CD4-positive, alpha-beta T cell treated with Interferon gamma for 1 hour (primary cell): ENCODE measurements at regions not wholly inside any gene's neighbourhood (a gene's known extent, or its start where the extent isn't known, plus 50 kb on each side); places are given as distances from the start of the nearest gene placed in this dataset.
"Not testable (repeated sequence)": the region's sequence is repeated elsewhere in the genome, so short reads cannot be mapped to it uniquely, and the experiment has no call there.

Experiments
- DNase-seq: peaks from one replicate; pipeline ENCODE4 v3.0.0-alpha.2; 2020

DNA sequence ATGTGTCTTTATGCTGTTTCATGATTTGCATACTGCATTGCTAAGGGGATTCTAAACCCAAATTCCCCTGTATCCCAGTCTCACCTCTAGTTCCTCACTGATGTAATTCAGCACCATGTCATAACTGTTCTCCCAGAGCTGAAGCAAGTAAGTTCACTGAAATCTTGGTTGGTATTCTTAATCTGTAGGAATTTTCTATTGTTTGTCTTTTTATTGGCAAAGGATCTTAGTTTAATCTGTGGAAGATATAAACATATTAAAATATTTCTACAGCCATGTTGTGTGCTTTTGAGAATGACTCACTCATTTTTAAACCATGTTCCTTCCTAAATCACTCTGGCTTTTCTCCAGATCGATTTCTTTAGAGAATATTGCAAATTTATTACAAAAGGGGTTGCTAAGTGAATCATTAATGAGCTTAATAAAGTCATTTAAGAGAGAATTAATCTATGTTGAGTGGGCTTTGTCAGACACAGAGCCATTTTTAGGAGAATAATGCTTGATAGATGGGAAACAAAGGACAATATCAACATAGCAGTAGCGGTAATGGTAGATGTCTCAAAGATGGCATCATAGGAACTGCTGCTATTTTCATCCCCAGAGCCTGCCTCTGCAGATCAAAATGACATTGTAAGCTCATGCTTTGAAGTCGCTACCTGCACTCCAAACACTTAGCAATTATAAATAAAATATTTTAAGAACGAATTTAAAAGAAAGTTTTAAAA is 110.0 kb downstream of the ENC1 start:
- DNase-seq, result no peak

DNA sequence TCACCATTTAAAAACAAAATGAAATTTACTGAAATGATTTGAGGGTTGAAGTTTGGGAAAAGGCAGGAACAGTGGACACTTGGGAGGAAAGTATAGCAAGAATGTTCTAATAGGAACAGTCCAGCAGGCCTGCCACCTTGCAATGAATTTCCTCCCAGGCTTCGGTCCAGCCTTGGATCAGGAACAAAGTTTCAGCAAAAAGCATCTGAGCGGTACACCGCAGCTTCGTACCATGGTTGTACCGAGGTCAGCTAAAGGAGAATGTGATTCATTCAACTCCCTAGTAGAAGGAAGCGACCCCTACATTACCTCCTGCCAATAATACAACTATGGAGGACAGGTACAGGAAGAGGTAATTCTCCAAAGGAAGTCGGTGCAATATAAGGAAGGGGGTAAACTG is 111.4 kb downstream of the ENC1 start:
- DNase-seq, result no peak

GRCh38 chr5:74526111-74526510 is 114.4 kb downstream of the ENC1 start:
- DNase-seq, result no peak

DNA sequence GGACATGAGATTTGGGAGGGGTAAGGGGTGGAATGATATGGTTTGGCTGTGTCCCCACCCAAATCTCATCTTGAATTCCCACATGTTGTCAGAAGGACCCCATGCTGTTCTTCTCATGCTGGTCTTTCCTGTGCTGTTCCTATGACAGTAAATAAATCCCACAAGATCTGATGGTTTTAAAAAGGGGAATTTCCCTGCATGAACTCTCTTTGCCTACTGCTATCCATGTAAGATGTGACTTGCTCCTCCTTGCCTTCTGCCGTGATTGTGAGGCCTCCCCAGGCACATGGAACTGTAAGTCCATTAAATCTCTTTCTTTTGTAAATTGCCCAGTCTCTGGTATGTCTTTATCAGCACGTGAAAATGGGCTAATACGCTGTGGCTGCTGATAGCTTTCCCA is 115.8 kb downstream of the ENC1 start:
- not testable (repeated sequence) for DNase-seq

DNA sequence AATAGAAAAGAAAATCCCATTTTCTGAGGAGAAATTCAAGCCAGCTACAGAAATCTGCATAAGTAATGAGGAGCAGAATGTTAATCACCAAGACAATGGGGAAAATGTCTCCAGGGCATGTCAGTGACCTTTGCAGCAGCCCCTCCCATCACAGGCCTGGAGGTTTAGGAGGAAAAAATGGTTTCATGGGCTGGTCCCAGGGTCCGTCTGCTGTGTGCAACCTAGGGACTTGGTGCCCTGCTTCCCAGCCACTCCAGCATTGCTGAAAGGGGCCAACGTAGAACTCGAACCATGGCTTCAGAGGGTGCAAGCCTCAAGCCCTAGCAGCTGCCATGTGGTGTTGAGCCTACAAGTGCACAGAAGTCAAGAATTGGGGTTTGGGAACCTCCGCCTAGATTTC is 116.8 kb downstream of the ENC1 start:
- DNase-seq, result not testable (repeated sequence)

DNA sequence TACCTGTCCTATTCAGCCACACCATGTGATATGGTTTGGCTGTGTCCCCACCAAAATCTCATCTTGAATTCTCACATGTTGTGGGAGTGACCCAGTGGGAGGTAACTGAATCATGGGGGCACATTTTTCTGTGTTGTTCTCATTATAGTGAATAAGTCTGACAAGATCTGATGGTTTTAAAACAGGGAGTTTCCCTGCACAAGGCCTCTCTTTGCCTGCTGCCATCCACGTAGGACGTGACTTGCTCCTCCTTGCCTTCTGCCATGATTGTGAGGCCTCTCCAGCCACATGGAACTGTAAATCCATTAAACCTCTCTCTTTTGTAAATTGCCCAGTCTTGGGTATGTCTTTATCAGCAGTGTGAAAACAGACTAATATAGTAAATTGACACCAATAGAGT is 117.7 kb downstream of the ENC1 start:
- not testable (repeated sequence) for DNase-seq

DNA sequence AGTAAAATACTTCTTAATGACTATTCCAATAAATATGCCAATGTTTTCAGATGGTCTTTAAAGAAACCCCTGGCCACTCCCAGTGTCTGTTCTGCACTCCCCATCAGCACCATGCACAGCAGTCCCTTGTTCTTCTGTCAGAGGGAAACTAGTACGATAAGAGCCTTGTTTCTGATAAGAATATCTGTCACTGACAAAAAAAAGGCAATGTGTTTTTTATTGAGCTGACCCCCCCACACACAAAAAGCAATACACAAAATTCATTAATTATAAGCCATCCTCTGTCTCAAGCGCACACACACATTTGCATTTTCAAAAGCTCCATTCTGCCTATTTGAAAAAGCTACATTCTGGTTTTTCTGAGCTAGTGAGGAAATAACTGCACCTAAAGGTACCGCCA is 119.1 kb downstream of the ENC1 start:
- DNase-seq, result no peak

- DNase-seq, result no peak
Observed at GRCh38 chr5:74519679-74520078, 120.8 kb downstream of the ENC1 start.

GRCh38 chr5:74519161-74519571 is 121.4 kb downstream of the ENC1 start:
- DNase-seq, result no peak

DNA sequence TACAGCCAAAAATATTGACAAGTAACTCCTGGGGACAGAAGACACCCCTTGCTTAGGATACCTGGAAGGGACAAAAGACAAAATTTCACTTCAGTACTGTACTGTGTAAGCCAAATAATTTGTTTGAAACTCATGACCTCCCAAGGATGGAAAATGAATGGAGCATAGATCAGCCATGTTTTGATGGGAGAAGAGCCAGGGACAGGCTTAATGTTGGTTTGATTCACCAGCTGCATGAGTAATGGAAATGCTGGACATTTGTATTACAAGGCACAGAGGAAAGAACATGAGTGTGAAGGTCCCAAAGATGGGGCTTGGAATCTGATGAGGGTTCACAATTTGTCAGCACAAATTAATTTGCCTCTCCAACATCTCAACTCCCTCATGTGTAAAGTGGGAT is 122.8 kb downstream of the ENC1 start:
- DNase-seq, result no peak

GRCh38 chr5:74516211-74516636 is 124.3 kb downstream of the ENC1 start:
- no peak for DNase-seq

DNA sequence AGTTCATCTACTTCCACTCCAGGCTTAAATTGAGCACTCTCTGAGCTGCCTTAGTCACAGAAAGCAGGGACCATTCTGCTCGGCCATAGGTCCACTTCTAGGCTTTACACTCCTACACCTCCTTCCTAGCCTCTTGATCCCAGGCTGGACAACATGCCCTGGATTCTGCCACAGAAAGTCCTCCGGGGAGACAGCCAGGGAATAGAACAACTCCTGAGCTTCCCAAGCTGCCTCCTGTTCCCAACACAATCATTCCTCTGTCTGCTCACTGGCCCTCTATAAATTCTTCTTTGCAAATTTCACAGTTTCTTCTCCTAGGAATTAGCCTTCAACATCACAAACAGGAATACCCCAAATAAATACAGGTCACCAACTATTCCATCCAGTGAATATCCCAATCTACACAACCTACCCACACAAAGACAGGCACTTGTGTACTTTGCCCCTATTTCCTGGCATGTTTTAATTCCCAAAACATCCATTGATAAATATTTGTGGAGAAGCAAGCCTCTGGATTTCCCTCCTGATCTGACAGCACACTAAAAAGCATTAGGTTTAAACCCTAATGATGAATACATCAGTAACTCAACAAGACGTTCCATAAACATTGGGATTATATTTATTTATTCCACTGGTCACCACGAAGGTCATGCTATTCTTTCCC is 125.5 kb downstream of the ENC1 start:
- DNase-seq, result no peak

- DNase-seq, result not testable (repeated sequence)
Observed at GRCh38 chr5:74511770-74512169, 128.8 kb downstream of the ENC1 start.

- DNase-seq, result no peak
Observed at GRCh38 chr5:74510476-74511075, 130.0 kb downstream of the ENC1 start.

DNA sequence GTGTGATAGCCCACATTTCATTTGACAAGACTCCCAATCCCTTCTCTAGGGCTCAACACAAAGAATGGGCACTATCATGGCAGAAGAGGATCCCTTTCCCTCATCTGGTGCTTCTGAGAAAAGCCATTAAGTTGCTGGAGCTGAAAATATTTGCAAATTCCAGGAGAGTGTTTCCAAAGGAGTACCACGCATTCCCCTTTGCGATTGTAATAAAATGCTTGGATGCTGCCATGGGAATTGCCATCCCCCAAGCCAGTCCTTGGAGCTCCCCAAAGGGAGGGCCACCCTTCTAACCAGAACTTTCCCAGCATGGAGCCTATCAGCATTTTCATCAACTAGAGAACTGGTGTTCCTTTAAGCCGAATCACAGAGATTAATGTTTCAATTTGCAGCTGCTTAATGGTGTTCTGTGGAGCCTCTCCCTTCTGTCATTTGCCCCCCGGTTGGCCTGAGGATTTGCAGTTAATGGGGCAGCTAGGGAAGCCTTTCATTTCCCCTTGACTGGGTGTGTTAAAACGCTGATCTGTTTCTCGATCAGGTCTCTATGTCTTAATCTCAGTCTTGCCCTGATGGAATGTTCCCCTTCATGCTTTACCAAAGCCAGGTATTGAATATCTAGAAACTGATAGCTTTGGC is 133.0 kb downstream of the ENC1 start:
- DNase-seq, result no peak

DNA sequence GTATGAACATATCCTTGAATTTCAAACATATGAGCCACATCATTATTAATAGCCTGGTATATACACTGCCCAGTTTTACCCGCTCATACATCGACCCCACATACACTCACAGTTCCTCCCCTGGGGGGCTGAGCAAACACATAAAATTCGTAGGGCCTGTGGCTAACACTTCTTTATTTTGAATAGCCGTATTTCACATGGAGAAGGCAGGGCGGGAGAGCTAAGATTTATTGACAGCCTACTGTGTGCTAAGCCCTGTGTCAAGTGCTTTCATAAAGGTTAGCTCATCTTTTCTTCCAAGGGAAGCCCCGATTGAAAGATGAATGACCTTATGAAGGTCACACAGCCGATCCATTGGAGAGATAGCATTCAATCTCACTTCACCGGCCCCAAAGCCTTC is 134.4 kb downstream of the ENC1 start:
- DNase-seq, result no peak

- DNase-seq, result no peak
Observed at GRCh38 chr5:74504463-74504862, 136.1 kb downstream of the ENC1 start.

- DNase-seq, result no peak
Observed at GRCh38 chr5:74502479-74502950, 138.0 kb downstream of the ENC1 start.

- no peak for DNase-seq
Observed at GRCh38 chr5:74501674-74502478, 138.7 kb downstream of the ENC1 start.

GRCh38 chr5:74500110-74500917 is 140.2 kb downstream of the ENC1 start:
- DNase-seq, result no peak

DNA sequence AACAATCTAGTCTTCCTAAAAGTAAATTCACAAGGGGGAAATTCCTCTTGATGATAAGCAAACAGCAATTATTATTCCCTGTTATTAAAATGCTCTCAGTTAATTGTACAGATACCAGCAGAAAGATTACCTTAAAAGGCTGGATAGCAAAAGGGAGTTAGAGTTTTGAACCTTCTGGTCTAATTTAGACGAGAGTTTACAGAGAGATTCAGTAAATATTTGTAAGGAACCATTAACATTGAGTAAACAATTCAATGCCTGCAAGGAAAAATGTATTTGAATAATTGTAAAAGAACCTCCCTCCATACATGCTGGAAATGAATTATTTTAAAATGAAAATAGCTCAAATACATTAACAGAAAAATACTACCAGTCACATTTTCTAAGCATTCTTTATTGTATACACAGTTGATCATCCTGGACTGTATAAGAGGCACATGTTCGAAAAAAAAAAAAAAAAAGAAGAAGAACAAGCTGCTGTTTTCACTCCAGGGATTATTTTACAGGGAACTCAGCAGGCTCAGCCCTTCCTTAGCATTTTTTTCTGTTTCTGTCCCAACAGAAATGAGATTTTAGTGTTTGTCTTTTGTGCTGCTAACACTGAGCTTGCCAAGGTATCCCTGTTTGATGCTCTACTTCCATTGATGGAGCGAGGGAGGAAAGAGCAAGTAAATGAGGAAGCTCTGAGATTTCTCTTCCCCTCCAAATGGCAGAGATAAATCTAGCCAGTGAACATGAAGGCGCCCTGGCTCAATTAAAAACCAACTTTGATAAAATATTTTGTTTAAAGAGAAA is 141.1 kb downstream of the ENC1 start:
- no peak for DNase-seq
